NCI-H2227 (cell line): ENCODE measurements at regions not wholly inside any gene's neighbourhood (a gene's known extent, or its start where the extent isn't known, plus 50 kb on each side); places are given as distances from the start of the nearest gene placed in this dataset.

Experiments used
- DNase-seq: peaks from one replicate; lab custom pipeline; 2025; ENCODE audit not compliant: unreplicated experiment; lab: John Stamatoyannopoulos, UW

- no peak for DNase-seq
Measured at GRCh38 chr7:70907259-70908247, 224.4 kb upstream of the GALNT17 start.

- no peak for DNase-seq
Measured at GRCh38 chr7:70913924-70914323, 218.0 kb upstream of the GALNT17 start.

GRCh38 chr7:70915067-70915466 is 216.9 kb upstream of the GALNT17 start:
- DNase-seq, result no peak

- no peak for DNase-seq
Measured at GRCh38 chr7:70919481-70920073, 212.4 kb upstream of the GALNT17 start.

- no peak for DNase-seq
Measured at GRCh38 chr7:70920876-70921275, 211.1 kb upstream of the GALNT17 start.

- DNase-seq, result no peak
Measured at GRCh38 chr7:70923181-70923845, 208.6 kb upstream of the GALNT17 start.

- DNase-seq, result no peak
Measured at GRCh38 chr7:70925411-70926115, 206.4 kb upstream of the GALNT17 start.

- no peak for DNase-seq
Measured at GRCh38 chr7:70926666-70927065, 205.3 kb upstream of the GALNT17 start.

GRCh38 chr7:70935311-70935710 is 196.6 kb upstream of the GALNT17 start:
- no peak for DNase-seq

- DNase-seq, result no peak
Measured at GRCh38 chr7:70935854-70936253, 196.1 kb upstream of the GALNT17 start.

GRCh38 chr7:70937424-70937823 is 194.5 kb upstream of the GALNT17 start:
- DNase-seq, result no peak

GRCh38 chr7:70940597-70940996 is 191.3 kb upstream of the GALNT17 start:
- no peak for DNase-seq

- DNase-seq, result no peak
Measured at GRCh38 chr7:70942791-70943190, 189.2 kb upstream of the GALNT17 start.

GRCh38 chr7:70944516-70944915 is 187.4 kb upstream of the GALNT17 start:
- no peak for DNase-seq

- no peak for DNase-seq
Measured at GRCh38 chr7:70947181-70947580, 184.8 kb upstream of the GALNT17 start.

- DNase-seq, result no peak
Measured at GRCh38 chr7:70949862-70950261, 182.1 kb upstream of the GALNT17 start.

- no peak for DNase-seq
Measured at GRCh38 chr7:70951271-70951962, 180.5 kb upstream of the GALNT17 start.

- DNase-seq, result no peak
Measured at GRCh38 chr7:70952311-70952710, 179.6 kb upstream of the GALNT17 start.

- DNase-seq, result no peak
Measured at GRCh38 chr7:70953331-70953741, 178.6 kb upstream of the GALNT17 start.

- no peak for DNase-seq
Measured at GRCh38 chr7:70953796-70954195, 178.1 kb upstream of the GALNT17 start.

- no peak for DNase-seq
Measured at GRCh38 chr7:70972693-70973092, 159.3 kb upstream of the GALNT17 start.
